ENCODE measurements at regions not wholly inside any gene's neighbourhood (a gene's known extent, or its start where the extent isn't known, plus 50 kb on each side); places are given as distances from the start of the nearest gene placed in this dataset.

- no peak for TF ChIP-seq CTCF (IDR thresholded peaks at IDR 0.05 in 2 of 3, conservative IDR thresholded peaks at IDR 0.05 in 1 of 3; ENCODE audit: borderline replicate concordance in 1 of 3, insufficient read depth in 1 of 3, low read depth in 2 of 3, low read length in 2 of 3)
- no peak for TF ChIP-seq POLR2A (IDR thresholded peaks at IDR 0.05; ENCODE audit: borderline replicate concordance, extremely low read depth, insufficient read depth, insufficient read length)
- TF ChIP-seq SIN3A (IDR thresholded peaks at IDR 0.05; ENCODE audit: low read depth): no peak
- TF ChIP-seq RAD21 (IDR thresholded peaks at IDR 0.05; ENCODE audit: low read depth): no peak
- no peak for TF ChIP-seq ELF1 (IDR thresholded peaks at IDR 0.05; ENCODE audit: borderline replicate concordance, low read depth)
- TF ChIP-seq ZNF274 (IDR thresholded peaks at IDR 0.05; ENCODE audit: low read depth, low read length): no peak
- TF ChIP-seq MAX (IDR thresholded peaks at IDR 0.05): no peak
- no peak for TF ChIP-seq POLR2AphosphoS5 (IDR thresholded peaks at IDR 0.05; ENCODE audit: low read depth, low read length)
- no peak for TF ChIP-seq YY1 (IDR thresholded peaks at IDR 0.05; ENCODE audit: extremely low read depth, insufficient replicate concordance, low read depth, low read length)
- TF ChIP-seq EGR1 (IDR thresholded peaks at IDR 0.05; ENCODE audit: low read depth): no peak
- TF ChIP-seq EZH2phosphoT487 (IDR thresholded peaks at IDR 0.05; ENCODE audit: borderline replicate concordance): no peak
These were observed 104.9 kb upstream of the PLD5 start for GRCh38 chr1:242629396-242629795.
